ENCODE measurements at regions not wholly inside any gene's neighbourhood (a gene's known extent, or its start where the extent isn't known, plus 50 kb on each side); places are given as distances from the start of the nearest gene placed in this dataset.

- no peak overlapping the region for H3K9ac ChIP-seq (ENCODE audit: insufficient read depth, low read depth, low read length)
- ChIA-PET POLR2A (no interaction called here), CTCF (ENCODE audit: low intra/inter-chr PET ratio, low total read pairs) (no interaction called here)
- H3K27ac ChIP-seq (ENCODE audit: extremely low read length, insufficient read depth, low read length): no peak overlapping the region
- H2AFZ ChIP-seq (ENCODE audit: low read length): no peak overlapping the region
- no peaks in the 10 kb centered on the region for H4K20me1 ChIP-seq (ENCODE audit: insufficient read depth, low read length)
- in situ Hi-C loops (cut with HindIII; ENCODE audit: extremely low pct_ligation_motif_present, low pct_unique_long_range_greater_than_20kb) (no loop called here), intact Hi-C loops (cut with micrococcal nuclease; ENCODE audit: unreplicated experiment) (no loop called here)
- H3K27me3 ChIP-seq (ENCODE audit: control insufficient read depth in 1 of 2, insufficient read depth in 2 of 2, low read length in 2 of 2): peaks cover 0 to 3% of the 10 kb centered on the region in 2 experiments; a peak in 2 of 5 replicates
- H3K36me3 ChIP-seq (replicated peaks in 1 of 2; ENCODE audit: control insufficient read depth in 1 of 2, insufficient read depth in 2 of 2, low read length in 2 of 2): no peaks in the 10 kb centered on the region
- H3K4me3 ChIP-seq (replicated peaks in 1 of 3; ENCODE audit: insufficient read depth in 1 of 3, low read depth in 2 of 3, low read length in 3 of 3): no peak overlapping the region
- no peak overlapping the region for H3K4me2 ChIP-seq (ENCODE audit: low read depth, low read length)
- no peaks in the 10 kb centered on the region for H3K79me2 ChIP-seq (ENCODE audit: insufficient read depth, low read length)
- WGBS (ENCODE audit: low lambda C conversion rate): 4% methylated on average over 2 of the region's 2 CpGs
- DNase-seq (ENCODE audit: low spot score) (no peak), FAIRE-seq (no peak), ATAC-seq (no peak)
- no peaks in the 10 kb centered on the region for H3K4me1 ChIP-seq (ENCODE audit: insufficient read depth, low read length)
- no TSS peak for BruUV-seq (replicated peaks)
- H3K9me3 ChIP-seq (ENCODE audit: low read length): no peaks in the 10 kb centered on the region
- TF ChIP-seq, protein P1, sequence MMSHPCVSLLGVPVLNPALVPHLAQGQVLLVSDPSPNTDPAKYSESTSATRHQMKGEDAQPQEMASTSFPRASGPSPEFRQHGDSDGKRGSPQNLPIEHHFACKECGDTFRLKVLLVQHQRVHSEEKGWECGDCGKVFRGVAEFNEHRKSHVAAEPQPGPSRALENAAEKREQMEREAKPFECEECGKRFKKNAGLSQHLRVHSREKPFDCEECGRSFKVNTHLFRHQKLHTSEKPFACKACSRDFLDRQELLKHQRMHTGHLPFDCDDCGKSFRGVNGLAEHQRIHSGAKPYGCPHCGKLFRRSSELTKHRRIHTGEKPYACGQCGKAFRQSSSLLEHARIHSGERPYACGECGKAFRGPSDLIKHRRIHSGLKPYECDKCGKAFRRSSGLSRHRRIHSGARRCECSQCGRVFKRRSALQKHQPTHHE (CRISPR knock-in tag; IDR thresholded peaks at IDR 0.05; ENCODE audit: borderline replicate concordance): no peak
- TF ChIP-seq ZNF124 (CRISPR knock-in tag; IDR thresholded peaks at IDR 0.05) (no peak), SNAI1 (CRISPR knock-in tag; IDR thresholded peaks at IDR 0.05; ENCODE audit: borderline replicate concordance) (no peak), STAT6 (CRISPR knock-in tag; IDR thresholded peaks at IDR 0.05; ENCODE audit: borderline replicate concordance) (no peak), HMG20A (CRISPR knock-in tag; IDR thresholded peaks at IDR 0.05; ENCODE audit: borderline replicate concordance) (no peak), ZBTB7A (CRISPR knock-in tag; IDR thresholded peaks at IDR 0.05) (no peak), TERF1 (CRISPR knock-in tag; IDR thresholded peaks at IDR 0.05) (no peak), ZNF274 (CRISPR knock-in tag; IDR thresholded peaks at IDR 0.05) (no peak), GRHL1 (CRISPR knock-in tag; conservative IDR thresholded peaks at IDR 0.05) (no peak), CC2D1A (CRISPR knock-in tag; IDR thresholded peaks at IDR 0.05) (no peak), ZBTB43 (CRISPR knock-in tag; conservative IDR thresholded peaks at IDR 0.05) (no peak), PPARG (CRISPR knock-in tag; conservative IDR thresholded peaks at IDR 0.05) (no peak), ZNF550 (CRISPR knock-in tag; IDR thresholded peaks at IDR 0.05; ENCODE audit: borderline replicate concordance) (no peak), ZNF704 (CRISPR knock-in tag; IDR thresholded peaks at IDR 0.05; ENCODE audit: borderline replicate concordance) (no peak), ZFP82 (CRISPR knock-in tag; IDR thresholded peaks at IDR 0.05; ENCODE audit: borderline replicate concordance) (no peak), ISX (CRISPR knock-in tag; conservative IDR thresholded peaks at IDR 0.05) (no peak)
Observed at GRCh38 chr17:34176440-34176839, 78.6 kb upstream of the CCL2 start.

All from HepG2 (cell line).